Kidney (tissue), 13 donors: ENCODE measurements at regions not wholly inside any gene's neighbourhood (a gene's known extent, or its start where the extent isn't known, plus 50 kb on each side); places are given as distances from the start of the nearest gene placed in this dataset.

Experiments used
- DNase-seq, 5 donors: peaks; one replicate each; pipeline ENCODE4 v3.0.0-alpha.2; 2013 to 2020
- FAIRE-seq: peaks from 2 replicates; lab custom pipeline; 2012; peaks lifted over from hg19 to GRCh38; lab: Jason Lieb, UNC
- H3K27ac ChIP-seq, 2 donors: one replicate each; pipeline ENCODE4 v1.7.0; 2013; ENCODE audit warnings: low read depth in 2 of 2, low read length in 2 of 2, inconsistent platforms in 1 of 2
- H3K27me3 ChIP-seq: one replicate; pipeline ENCODE4 v1.7.1; 2013; ENCODE audit warnings: low read length, inconsistent platforms; ENCODE audit not compliant: control insufficient read depth, insufficient read depth
- H3K36me3 ChIP-seq, 3 donors: one replicate each; pipeline versions ENCODE4 v1.7.0 to v1.7.1; 2013; ENCODE audit warnings: low read length in 3 of 3, control low read depth in 1 of 3, inconsistent platforms in 1 of 3; ENCODE audit not compliant: insufficient read depth in 3 of 3, control insufficient read depth in 2 of 3
- H3K4me1 ChIP-seq, 3 donors: one replicate each; pipeline versions ENCODE4 v1.7.0 to v1.7.1; 2013; ENCODE audit warnings: low read length in 3 of 3, inconsistent platforms in 1 of 3, low read depth in 1 of 3; ENCODE audit not compliant: control insufficient read depth in 2 of 3, insufficient read depth in 2 of 3
- H3K4me3 ChIP-seq, 3 donors: one replicate each; pipeline versions ENCODE4 v1.7.0 to v1.8.1; 2013; ENCODE audit warnings: low read length in 3 of 3, control low read depth in 1 of 3, inconsistent platforms in 1 of 3
- H3K9ac ChIP-seq, 3 donors: one replicate each; pipeline versions ENCODE4 v1.7.0 to v1.7.1; 2013; ENCODE audit warnings: low read length in 3 of 3, control low read depth in 1 of 3, inconsistent platforms in 1 of 3
- H3K9me3 ChIP-seq, 3 donors: one replicate each; pipeline versions ENCODE4 v1.7.0 to v1.7.1; 2013; ENCODE audit warnings: low read length in 3 of 3, control low read depth in 1 of 3, inconsistent platforms in 1 of 3; ENCODE audit not compliant: control insufficient read depth in 2 of 3, insufficient read depth in 1 of 3
- CTCF ChIP-seq: IDR thresholded peaks from 3 replicates; pipeline ENCODE4 v1.5.1; 2012; ENCODE audit warnings: mild to moderate bottlenecking, moderate library complexity, borderline replicate concordance; ENCODE audit not compliant: insufficient read depth; ENCODE audit errors: extremely low read depth
- intact Hi-C: fragments of 100-400 bp; cut with DNase I; formaldehyde crosslinking; loops from one replicate; pipeline ENCODE4 v1.11.1; 2022
- donor health status: control.
- donor health status: control.
- donor health status: control.
- donor health status: control.
- donor health status: control.
- donor health status: DM: yes; HTN: yes; CAD: no.
- donor health status: Normal renal cell carcinoma (clear cell type).

GRCh38 chr12:20120403-20120725, 248.0 kb upstream of the PDE3A start:
- Histone ChIP-seq H3K9ac (no peak overlapping the region), H3K36me3 (no peaks in the 10 kb centered on the region), H3K9me3 (no peaks in the 10 kb centered on the region), H3K4me3 (no peak overlapping the region), H3K27ac (no peak overlapping the region), H3K4me1 (no peaks in the 10 kb centered on the region), H3K27me3 (no peaks in the 10 kb centered on the region)
- FAIRE-seq (no peak), DNase-seq (no peak)
- intact Hi-C loops: no loop called here
- TF ChIP-seq CTCF: no peak

GRCh38 chr12:20122274-20122673, 246.1 kb upstream of the PDE3A start:
- DNase-seq: no peak
- Histone ChIP-seq H3K4me1 (no peaks in the 10 kb centered on the region), H3K27me3 (no peaks in the 10 kb centered on the region), H3K9ac (no peak overlapping the region), H3K27ac (no peak overlapping the region), H3K9me3 (no peaks in the 10 kb centered on the region), H3K36me3 (no peaks in the 10 kb centered on the region), H3K4me3 (no peak overlapping the region)
- no peak for FAIRE-seq
- TF ChIP-seq CTCF: no peak
- intact Hi-C loops: no loop called here

GRCh38 chr12:20123465-20123864, 244.9 kb upstream of the PDE3A start:
- Histone ChIP-seq H3K27me3 (no peaks in the 10 kb centered on the region), H3K4me3 (no peak overlapping the region), H3K36me3 (no peaks in the 10 kb centered on the region), H3K9ac (no peak overlapping the region), H3K27ac (no peak overlapping the region), H3K9me3 (no peaks in the 10 kb centered on the region), H3K4me1 (no peaks in the 10 kb centered on the region)
- TF ChIP-seq CTCF: no peak
- no peak for FAIRE-seq
- intact Hi-C loops: no loop called here
- DNase-seq: no peak

GRCh38 chr12:20125276-20125798, 243.0 kb upstream of the PDE3A start:
- Histone ChIP-seq H3K4me1 (no peaks in the 10 kb centered on the region), H3K9ac (no peak overlapping the region), H3K4me3 (no peak overlapping the region), H3K9me3 (no peaks in the 10 kb centered on the region), H3K27me3 (no peaks in the 10 kb centered on the region), H3K36me3 (no peaks in the 10 kb centered on the region), H3K27ac (no peak overlapping the region)
- intact Hi-C loops: no loop called here
- no peak for FAIRE-seq
- no peak for DNase-seq
- TF ChIP-seq CTCF: no peak
